IMR-90 (cell line): ENCODE measurements at regions not wholly inside any gene's neighbourhood (a gene's known extent, or its start where the extent isn't known, plus 50 kb on each side); places are given as distances from the start of the nearest gene placed in this dataset.

Source experiments
- ATAC-seq: fragments of 200-7000 bp; cut with Tn5 transposase; 2 replicates; pipeline ENCODE4 v1.9.1; 2020; ENCODE audit warnings: low read depth, mild to moderate bottlenecking, moderate library complexity
- BruUV-seq: library from RNA; stranded (reverse); fragments of 400-500 nt; replicated peaks from 2 replicates; lab custom pipeline; 2021; lab: Mats Ljungman, UMichigan
- CTCF ChIA-PET: fragments of 300-600 bp; formaldehyde crosslinking; extraction: SDS; loops from one replicate; lab custom pipeline; 2021; ENCODE audit warnings: antibody characterized with exemption; lab: Yijun Ruan, JAX
- POLR2A ChIA-PET: fragments of 300-600 bp; sonication (Branson Sonifier 250); formaldehyde crosslinking; loops from one replicate; lab custom pipeline; 2022; ENCODE audit warnings: antibody characterized with exemption; ENCODE audit not compliant: unreplicated experiment; lab: Charles Lee
- DNase-seq: peaks from one replicate; pipeline ENCODE4 v3.0.0; 2013
- H2AFZ ChIP-seq: replicated peaks from 2 replicates; pipeline ENCODE3; 2013; ENCODE audit warnings: low read length, mild to moderate bottlenecking; ENCODE audit not compliant: poor library complexity
- H2AK5ac ChIP-seq: 2 replicates; pipeline ENCODE4 v1.6.1; 2013; ENCODE audit warnings: low read depth, low read length, inconsistent platforms
- H2AK9ac ChIP-seq: replicated peaks from 2 replicates; pipeline ENCODE3; 2013; ENCODE audit warnings: mild to moderate bottlenecking, low read depth, low read length, moderate library complexity; ENCODE audit not compliant: poor library complexity
- H2BK120ac ChIP-seq: 2 replicates; pipeline ENCODE4 v1.6.1; 2013; ENCODE audit warnings: low read depth, low read length, inconsistent platforms
- H2BK15ac ChIP-seq: 3 replicates; pipeline ENCODE4 v1.6.1; 2013; ENCODE audit warnings: low read depth, low read length, inconsistent platforms
- H2BK20ac ChIP-seq: 2 replicates; pipeline ENCODE4 v1.6.1; 2013; ENCODE audit warnings: low read depth, mild to moderate bottlenecking, inconsistent platforms, low read length, moderate library complexity
- H2BK5ac ChIP-seq: 2 replicates; pipeline ENCODE4 v1.6.1; 2013; ENCODE audit warnings: mild to moderate bottlenecking, low read depth, low read length, inconsistent platforms; ENCODE audit not compliant: poor library complexity, severe bottlenecking
- H3K14ac ChIP-seq: replicated peaks from 2 replicates; pipeline ENCODE4 v1.6.1; 2013; ENCODE audit warnings: low read depth, low read length, inconsistent platforms
- H3K18ac ChIP-seq: 2 replicates; pipeline ENCODE4 v1.6.1; 2013; ENCODE audit warnings: low read depth, low read length, control low read depth
- H3K23ac ChIP-seq: 2 replicates; pipeline ENCODE4 v1.6.1; 2013; ENCODE audit warnings: low read depth, low read length, inconsistent platforms
- H3K27ac ChIP-seq: 2 replicates; pipeline ENCODE4 v1.5.1; 2013; ENCODE audit warnings: mild to moderate bottlenecking, control low read depth, low read length; ENCODE audit not compliant: insufficient read depth
- H3K27me3 ChIP-seq: 2 replicates; pipeline ENCODE4 v1.6.1; 2013; ENCODE audit warnings: low read length; ENCODE audit not compliant: control insufficient read depth, insufficient read depth
- H3K36me3 ChIP-seq: 2 replicates; pipeline ENCODE4 v1.6.1; 2013; ENCODE audit warnings: low read length, mixed read lengths; ENCODE audit not compliant: control insufficient read depth, insufficient read depth
- H3K4ac ChIP-seq: 2 replicates; pipeline ENCODE4 v1.6.1; 2013; ENCODE audit warnings: low read depth, low read length, inconsistent platforms
- H3K4me1 ChIP-seq: 2 replicates; pipeline ENCODE4 v1.6.1; 2013; ENCODE audit warnings: low read length, mixed read lengths; ENCODE audit not compliant: control insufficient read depth, insufficient read depth
- H3K4me2 ChIP-seq: 2 replicates; pipeline ENCODE4 v1.6.1; 2013; ENCODE audit warnings: low read depth, mild to moderate bottlenecking, control low read depth, low read length, moderate library complexity
- H3K4me3 ChIP-seq: 2 replicates; pipeline ENCODE4 v1.5.1; 2013; ENCODE audit warnings: low read depth, mild to moderate bottlenecking, control low read depth, low read length, moderate library complexity; ENCODE audit not compliant: insufficient read depth
- H3K56ac ChIP-seq: 2 replicates; pipeline ENCODE4 v1.6.1; 2013; ENCODE audit warnings: low read length, inconsistent platforms; ENCODE audit not compliant: insufficient read depth; ENCODE audit errors: extremely low read depth
- H3K79me1 ChIP-seq, 2 experiments: 2 replicates each; pipeline ENCODE4 v1.6.1; 2013; ENCODE audit warnings: low read length in 2 of 2, inconsistent platforms in 1 of 2, low read depth in 1 of 2
- H3K9ac ChIP-seq: 2 replicates; pipeline ENCODE4 v1.6.1; 2013; ENCODE audit warnings: low read depth, low read length, control low read depth
- H3K9me1 ChIP-seq: 2 replicates; pipeline ENCODE4 v1.6.1; 2013; ENCODE audit warnings: low read length, inconsistent platforms; ENCODE audit not compliant: insufficient read depth
- H3K9me3 ChIP-seq: 2 replicates; pipeline ENCODE4 v1.6.1; 2013; ENCODE audit warnings: low read length; ENCODE audit not compliant: control insufficient read depth, insufficient read depth
- H4K20me1 ChIP-seq: 2 replicates; pipeline ENCODE4 v1.6.1; 2013; ENCODE audit warnings: low read length, inconsistent platforms; ENCODE audit not compliant: insufficient read depth
- H4K5ac ChIP-seq: 2 replicates; pipeline ENCODE4 v1.6.1; 2013; ENCODE audit warnings: mild to moderate bottlenecking, low read depth, low read length, control low read depth
- H4K8ac ChIP-seq, 2 experiments: 2 replicates each; pipeline ENCODE4 v1.6.1; 2013; ENCODE audit warnings: low read depth in 2 of 2, low read length in 2 of 2, control low read depth in 1 of 2, inconsistent platforms in 1 of 2
- H4K91ac ChIP-seq: 2 replicates; pipeline ENCODE4 v1.6.1; 2013; ENCODE audit warnings: low read depth, low read length, inconsistent platforms; ENCODE audit not compliant: insufficient read depth
- CEBPB ChIP-seq: IDR thresholded peaks from 2 replicates; pipeline ENCODE4 v1.6.1; 2012; ENCODE audit warnings: low read depth, low read length, improper control_type of control experiment
- whole genome bisulfite sequencing, 2 experiments: methylation state at CpG; one replicate each; pipeline versions ENCODE4 v1.1.5 to v1.1.7; 2013; ENCODE audit warnings: missing lambda C conversion rate in 2 of 2; ENCODE audit not compliant: insufficient read length in 1 of 2; ENCODE audit errors: extremely low coverage in 2 of 2; 5-methylcytosine and 5-hydroxymethylcytosine counted together
- dilution Hi-C: fragments of 300-500 bp; cut with HindIII; formaldehyde crosslinking; loops from one replicate; pipeline ENCODE4 v1.14.3; 2018; ENCODE audit warnings: low sequenced_read_pairs; ENCODE audit not compliant: unreplicated experiment
- in situ Hi-C: fragments of 300-500 bp; cut with MboI; formaldehyde crosslinking; loops from 3 replicates; pipeline ENCODE4 v1.14.3; 2019; ENCODE audit warnings: low sequenced_read_pairs, inconsistent platforms, mixed read lengths
- intact Hi-C: fragments of 100-400 bp; cut with micrococcal nuclease; formaldehyde crosslinking; loops from 2 replicates; pipeline ENCODE4 v1.10.0; 2022

GRCh38 chr12:92046557-92047392 is 98.9 kb downstream of the BTG1 start:
- H2BK20ac ChIP-seq: no peak overlapping the region
- no peak overlapping the region for H3K4me3 ChIP-seq
- no peak for TF ChIP-seq CEBPB
- dilution Hi-C loops (no loop called here), intact Hi-C loops (no loop called here), in situ Hi-C loops (no loop called here)
- no peak overlapping the region for H3K4me2 ChIP-seq
- no peaks in the 10 kb centered on the region for H3K36me3 ChIP-seq
- H3K9me3 ChIP-seq: no peaks in the 10 kb centered on the region
- no peaks in the 10 kb centered on the region for H3K79me1 ChIP-seq
- no peak overlapping the region for H3K27ac ChIP-seq
- no peak overlapping the region for H2BK120ac ChIP-seq
- H3K23ac ChIP-seq: no peak overlapping the region
- H4K8ac ChIP-seq: no peak overlapping the region
- no peak overlapping the region for H4K91ac ChIP-seq
- ChIA-PET CTCF (no interaction called here), POLR2A (interaction anchor here (0.6 kb wide), 1 partner anchor 123 kb away, joined by 3 read pairs; no protein-coding TSS in a partner anchor)
- H4K5ac ChIP-seq: no peak overlapping the region
- H3K27me3 ChIP-seq: no peaks in the 10 kb centered on the region
- no TSS peak for BruUV-seq
- no peak overlapping the region for H3K4ac ChIP-seq
- no peak overlapping the region for H3K14ac ChIP-seq
- no peak overlapping the region for H2AK5ac ChIP-seq
- no peaks in the 10 kb centered on the region for H4K20me1 ChIP-seq
- WGBS, 2 experiments: no CpG with 5 or more reads among the region's 7 CpGs
- no peak overlapping the region for H3K56ac ChIP-seq
- DNase-seq (no peak), ATAC-seq (no peak)
- no peak overlapping the region for H3K9ac ChIP-seq
- H2BK15ac ChIP-seq: no peak overlapping the region
- no peak overlapping the region for H2AFZ ChIP-seq
- H3K18ac ChIP-seq: no peak overlapping the region
- no peak overlapping the region for H2AK9ac ChIP-seq
- no peaks in the 10 kb centered on the region for H3K4me1 ChIP-seq
- H2BK5ac ChIP-seq: no peak overlapping the region
- H3K9me1 ChIP-seq: peaks cover 3% of the 10 kb centered on the region; the same call in 1 of the 2 replicates
